RCC 7860 (cell line): ENCODE measurements at regions not wholly inside any gene's neighbourhood (a gene's known extent, or its start where the extent isn't known, plus 50 kb on each side); places are given as distances from the start of the nearest gene placed in this dataset.
A peak's percentile ranks its signal among the peaks of the same experiment; 100 is the strongest.

Source experiments
- DNase-seq: peaks from one replicate; pipeline ENCODE4 v3.0.0-alpha.2; 2015; ENCODE audit warnings: low spot score
- FAIRE-seq: peaks from 2 replicates; lab custom pipeline; 2012; peaks lifted over from hg19 to GRCh38; lab: Jason Lieb, UNC

DNA sequence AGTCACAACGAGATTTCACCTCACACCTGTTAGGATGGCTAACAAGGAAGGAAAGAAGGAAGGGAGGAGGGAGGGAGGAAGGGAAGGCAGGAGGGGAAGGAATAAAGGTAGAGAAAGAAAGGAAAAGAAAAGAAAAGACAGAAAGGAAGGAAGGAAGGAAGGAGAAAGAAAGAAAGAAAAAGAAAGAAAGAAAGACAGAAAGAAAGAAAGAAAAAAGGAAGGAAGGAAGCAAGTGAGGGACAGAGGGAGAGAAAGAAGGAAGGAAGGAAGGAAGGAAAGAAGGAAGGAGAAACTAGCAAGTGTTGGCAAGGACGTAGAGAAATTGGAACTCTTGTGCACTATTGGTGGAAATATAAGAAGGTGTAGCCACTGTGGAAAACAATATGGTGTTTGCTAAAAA, 52.2 kb downstream of the CCDC185 start:
- FAIRE-seq (no peak), DNase-seq (no peak)

DNA sequence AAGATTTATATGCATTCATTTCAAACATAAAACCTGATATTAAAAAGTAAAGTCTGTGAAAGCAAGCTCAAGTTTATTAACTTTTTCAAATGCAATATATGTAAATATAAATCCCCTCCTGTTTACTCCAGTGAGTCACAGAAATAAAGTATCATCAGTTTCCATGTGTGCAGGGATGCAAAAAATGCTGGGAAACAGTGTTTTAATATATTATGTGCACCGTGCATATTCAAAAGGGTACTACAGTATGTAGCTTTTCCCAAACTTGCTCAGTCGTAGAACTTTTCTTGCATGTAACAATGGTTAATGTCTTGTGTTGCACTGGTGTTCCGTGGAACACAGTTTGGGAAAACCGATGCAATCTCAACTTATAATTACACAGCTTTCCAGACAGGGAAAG, 60.7 kb downstream of the CCDC185 start:
- no peak for FAIRE-seq
- no peak for DNase-seq

DNA sequence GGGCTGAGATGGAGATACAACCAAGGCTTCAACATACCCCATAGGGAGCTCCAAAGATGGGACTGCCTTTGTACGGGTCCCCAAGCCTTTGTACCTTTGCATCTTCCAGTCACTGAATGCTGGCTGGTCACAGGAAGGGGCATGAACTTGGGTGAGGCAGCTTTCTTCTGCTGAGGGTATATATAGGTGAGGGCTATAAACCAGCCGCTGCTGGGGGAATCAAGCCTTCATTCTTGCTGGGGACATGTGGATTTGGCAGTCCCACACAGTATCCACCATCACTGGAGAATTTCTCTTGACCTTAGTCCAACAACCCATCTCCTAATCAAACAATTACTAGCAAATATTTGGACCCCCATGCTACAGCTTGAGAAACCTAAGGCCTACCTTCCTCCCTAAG, 61.7 kb downstream of the CCDC185 start:
- DNase-seq (no peak), FAIRE-seq (no peak)

DNA sequence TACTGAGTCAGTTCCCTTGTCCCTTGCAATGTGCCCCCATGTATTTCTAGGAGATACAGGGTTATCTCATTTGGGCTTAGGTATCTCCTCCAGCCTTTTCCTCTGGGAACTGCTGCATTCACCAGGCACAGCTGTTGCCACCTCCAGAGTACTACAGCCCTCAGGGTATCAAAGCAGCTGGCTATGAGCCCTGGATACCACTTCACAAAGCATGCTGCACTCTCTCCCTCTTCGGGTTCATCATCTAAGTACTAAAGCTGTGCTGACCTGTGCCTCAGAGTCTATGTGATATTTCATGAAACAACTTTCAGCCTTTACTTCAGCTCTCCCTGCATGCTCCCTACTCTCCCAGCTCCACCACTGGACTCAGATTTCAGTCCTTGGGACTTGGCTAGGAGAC, 62.3 kb downstream of the CCDC185 start:
- DNase-seq: no peak
- FAIRE-seq: no peak

DNA sequence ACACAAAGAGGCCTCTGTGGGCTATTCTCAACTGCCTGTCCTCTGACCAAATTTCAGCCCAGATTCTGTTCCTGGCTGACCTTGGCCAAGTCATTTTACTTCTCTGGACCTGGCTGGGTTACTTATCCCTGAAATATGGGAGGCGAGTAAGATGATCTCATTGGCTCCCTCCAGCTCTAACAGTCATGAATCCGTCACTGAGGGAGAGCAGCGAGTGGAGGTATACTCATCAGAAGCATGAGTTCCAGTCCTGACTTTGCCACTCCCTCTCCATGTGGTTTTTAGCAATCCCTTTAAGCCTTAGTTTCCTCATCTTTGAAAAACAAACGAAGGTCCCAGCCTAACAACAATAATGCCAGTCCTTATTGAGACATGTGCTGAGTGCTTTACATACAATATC, 63.5 kb downstream of the CCDC185 start:
- no peak for DNase-seq
- FAIRE-seq: no peak

DNA sequence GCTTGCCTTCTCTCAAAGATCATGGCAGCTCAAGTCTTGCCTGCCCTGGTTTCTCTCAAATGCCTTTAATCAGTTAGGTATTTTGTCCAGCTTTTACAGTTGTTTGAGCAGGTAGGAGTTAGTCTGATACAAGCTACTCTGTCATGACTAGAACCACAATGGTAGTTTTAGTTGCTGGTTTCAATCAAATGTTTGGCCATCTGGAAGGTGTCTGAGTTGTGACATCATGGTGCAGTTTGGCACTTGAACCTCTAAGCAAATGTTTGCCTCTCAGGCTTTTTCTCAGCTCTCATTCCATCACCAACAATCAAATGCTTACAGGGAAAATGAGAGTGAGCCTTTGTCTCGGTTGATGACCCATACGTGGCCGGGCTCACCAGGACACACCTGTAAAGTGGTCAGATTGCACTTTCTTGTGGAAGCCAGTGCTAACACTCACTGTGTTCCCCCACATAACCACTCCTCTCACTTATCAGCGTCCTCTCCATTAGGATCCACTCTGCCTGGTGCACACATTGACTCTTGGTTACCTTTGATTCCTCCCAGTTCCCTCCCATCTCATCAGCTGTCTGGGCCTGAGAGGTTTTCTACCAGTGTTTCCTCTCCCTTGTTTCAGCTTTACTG, 67.5 kb downstream of the CCDC185 start:
- FAIRE-seq (no peak), DNase-seq (no peak)

DNA sequence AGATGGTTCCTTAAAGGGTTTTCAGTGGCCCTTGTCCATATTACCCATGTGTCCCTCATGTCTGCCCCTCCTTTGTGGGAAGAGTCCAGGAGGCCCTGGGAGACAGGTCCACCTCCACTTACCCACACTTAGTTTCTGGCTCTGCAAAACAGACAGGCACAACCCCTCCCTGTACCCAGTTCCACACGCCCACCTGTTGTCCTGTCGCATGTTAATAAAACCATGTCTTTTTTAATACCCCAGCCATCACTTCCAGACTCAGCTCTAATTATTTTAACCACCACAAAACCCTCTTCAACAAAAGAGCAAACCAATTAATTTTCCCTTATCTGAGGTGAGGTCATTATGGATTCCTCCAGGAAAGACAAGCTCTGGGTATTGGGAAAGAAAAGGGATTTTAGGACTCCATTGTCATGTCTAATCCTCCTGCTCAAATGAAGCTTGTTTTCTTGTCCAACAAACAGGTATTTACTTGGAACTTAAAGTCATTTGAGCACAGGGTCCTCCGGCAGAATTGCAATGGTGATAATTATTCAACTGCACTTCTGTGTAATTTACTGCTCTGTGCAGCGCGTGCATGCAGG, 68.9 kb downstream of the CCDC185 start:
- no peak for DNase-seq
- FAIRE-seq: no peak

DNA sequence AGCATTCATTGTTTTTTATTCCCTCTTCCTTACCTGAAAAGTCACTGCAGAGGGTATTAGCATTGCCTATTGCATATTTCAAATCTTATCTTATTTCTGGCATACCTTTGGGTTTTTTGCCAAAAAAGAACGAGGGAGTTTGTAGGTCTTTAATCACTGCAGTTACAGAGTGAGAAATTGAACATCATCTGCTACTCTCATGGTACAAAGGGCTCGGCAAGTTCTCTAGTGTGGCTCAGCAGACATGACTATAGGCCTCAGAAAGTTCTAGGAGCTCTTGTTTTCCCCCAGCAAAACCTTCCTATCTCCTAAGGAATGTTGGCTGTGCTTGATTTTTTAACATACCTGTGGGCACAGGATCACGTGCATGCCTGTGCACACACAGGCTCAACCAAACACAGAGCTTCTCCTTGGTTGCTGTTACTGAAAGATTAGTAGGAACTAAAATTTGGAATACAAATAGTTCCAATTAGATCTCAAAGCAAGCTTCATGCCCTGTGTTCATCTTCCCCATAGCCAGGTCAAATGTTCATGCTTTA, 69.7 kb downstream of the CCDC185 start:
- no peak for FAIRE-seq
- DNase-seq: no peak

DNA sequence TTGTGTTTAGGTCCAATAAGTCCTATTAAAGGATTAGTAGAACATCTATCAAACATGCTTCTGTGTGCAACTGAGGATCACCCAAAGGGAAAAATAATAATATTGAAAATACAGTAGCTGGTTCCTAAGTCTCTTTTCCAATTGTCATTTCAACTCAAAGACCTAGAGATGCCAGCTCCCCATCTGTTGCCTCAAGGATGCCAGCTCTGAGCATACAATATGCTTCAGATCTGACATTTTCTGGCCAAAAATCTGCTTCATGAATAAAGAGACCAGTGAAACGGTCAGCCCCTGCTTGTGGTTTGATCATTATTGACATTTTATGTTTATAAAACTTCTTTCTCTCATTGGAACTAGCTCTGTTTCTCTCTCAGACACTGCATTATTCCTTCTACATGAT, 72.9 kb downstream of the CCDC185 start:
- FAIRE-seq: no peak

DNA sequence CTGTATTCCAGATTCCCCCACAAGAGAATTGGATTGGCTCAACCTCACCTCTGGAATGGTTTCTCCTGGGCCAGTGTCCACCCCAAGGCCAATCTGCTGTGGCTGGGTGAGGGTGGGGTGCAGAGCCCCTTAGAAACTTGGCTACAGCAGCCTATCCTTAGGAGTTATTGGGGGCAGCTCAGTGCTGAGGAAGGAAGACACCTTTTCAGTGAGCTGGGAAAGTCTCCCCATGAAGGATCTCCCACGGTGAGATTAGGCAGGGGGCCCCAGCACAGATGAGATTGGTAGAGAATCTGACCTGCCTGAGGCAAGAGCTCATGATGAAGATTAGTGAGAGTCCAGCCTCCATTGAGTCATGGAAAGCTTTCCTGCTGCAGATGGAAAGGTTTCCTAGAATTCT, 78.4 kb downstream of the CCDC185 start:
- no peak for FAIRE-seq
- no peak for DNase-seq

More for the DNA sequence above, 72.9 kb downstream of the CCDC185 start:
- no peak for DNase-seq

DNA sequence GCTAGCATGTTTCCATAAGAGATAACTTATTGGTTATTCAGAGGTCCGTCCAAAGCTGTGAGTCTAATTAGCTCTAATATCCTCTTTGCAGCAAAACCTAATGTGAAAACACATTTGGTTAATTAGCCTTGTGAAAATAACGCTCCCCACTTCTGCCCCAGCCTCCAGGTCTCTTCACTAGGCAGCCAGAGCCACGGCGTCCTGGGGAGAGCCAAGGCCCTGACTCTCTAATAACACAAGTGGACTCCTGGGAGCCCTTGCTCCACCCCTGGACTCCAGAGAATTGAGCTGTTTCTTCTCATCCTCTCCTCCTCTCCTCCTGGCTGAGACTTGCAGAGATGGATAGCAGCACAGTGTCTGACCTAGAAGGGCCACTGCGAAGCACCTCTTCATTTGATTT, 78.8 kb downstream of the CCDC185 start:
- no peak for DNase-seq
- FAIRE-seq: no peak

DNA sequence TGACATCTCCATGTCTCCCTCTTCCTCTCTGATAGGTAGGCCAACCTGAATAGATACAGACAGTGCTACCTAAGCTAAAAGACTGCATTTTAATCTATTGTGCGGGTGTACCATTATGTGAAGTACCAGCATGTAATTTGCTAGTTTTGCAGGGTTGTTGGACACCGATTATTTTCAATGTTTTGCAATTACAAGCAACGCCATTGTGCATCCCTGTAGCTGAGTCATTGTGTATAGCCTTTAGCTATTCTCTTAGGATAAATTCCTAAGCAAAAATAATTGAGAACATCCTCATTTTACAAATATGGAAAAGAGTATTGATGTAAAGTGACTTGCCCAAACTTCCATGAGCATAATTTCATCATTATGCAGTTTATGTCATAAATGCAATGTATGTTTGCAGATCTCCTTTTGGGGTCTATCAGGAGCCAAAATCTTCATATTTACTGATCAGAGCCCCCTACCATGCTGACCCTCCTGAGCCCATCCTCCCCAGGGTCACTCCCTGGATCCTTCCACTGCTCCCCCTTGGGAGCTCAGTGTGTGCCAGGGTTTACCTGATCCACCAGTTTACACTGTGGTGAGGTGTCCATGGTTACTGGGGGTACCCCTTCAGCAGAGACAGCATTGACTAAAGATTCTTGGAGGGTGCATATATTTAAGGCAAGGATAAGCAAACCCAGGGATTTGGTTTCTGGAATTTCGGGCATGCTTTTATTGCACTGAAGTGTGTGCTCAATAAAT, 80.6 kb downstream of the CCDC185 start:
- FAIRE-seq (no peak), DNase-seq (no peak)

DNA sequence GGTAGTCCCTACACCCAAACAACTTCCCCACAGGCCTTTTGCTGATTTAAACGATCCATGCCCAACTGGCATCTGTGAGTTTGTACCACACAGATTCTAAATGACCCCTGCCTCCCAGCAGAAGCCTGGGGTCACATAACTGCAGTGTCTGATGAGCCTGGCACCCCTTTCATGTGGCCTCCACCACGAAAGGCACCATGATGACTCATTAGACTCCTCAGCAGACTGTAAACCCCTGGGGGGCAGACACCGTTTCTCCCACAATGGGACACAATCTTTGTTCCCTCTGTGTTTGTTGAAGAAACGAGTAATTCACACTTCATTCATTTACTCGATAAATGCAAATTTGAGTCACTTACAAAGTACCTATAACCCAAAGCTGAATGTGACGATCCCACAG, 81.6 kb downstream of the CCDC185 start:
- no peak for FAIRE-seq
- DNase-seq: no peak

DNA sequence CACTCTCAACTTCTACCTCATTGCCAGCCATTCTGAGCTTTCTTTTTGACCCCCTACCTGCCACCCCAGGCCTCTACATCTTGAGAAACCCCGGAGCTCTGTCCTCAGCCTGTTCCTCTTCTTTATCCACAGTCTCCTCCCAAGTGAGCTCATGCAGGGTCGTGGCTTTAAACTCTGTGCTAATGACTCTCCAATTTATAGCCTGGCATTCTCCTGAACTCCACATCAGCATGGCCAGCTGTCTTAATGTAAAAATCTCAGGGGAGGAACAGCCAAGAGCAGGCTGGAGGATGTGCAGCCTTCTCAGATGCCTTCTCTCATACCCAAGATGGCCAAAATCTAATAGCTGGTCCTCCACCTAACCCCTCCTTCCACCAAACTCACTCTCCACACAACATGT, 84.2 kb downstream of the CCDC185 start:
- FAIRE-seq (no peak), DNase-seq (no peak)

DNA sequence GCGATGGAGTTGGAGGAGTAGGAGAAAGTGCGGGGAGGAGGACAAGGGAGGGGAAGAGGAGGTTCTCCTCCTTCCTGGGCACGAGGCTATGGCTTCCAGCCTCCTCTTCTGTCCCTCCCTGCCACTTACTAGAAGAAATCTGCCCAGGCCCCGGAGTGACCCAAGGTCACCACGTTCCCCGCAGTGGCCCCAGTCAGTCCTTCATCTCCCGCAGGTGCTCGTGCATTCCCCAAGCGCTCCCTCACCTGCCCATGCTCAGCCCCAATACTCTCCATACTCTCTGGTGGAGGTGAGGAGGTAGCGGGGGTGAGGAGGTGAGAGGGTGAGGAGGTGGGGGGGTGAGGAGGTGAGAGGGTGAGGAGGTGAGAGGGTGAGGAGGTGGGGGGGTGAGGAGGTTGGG, 85.4 kb downstream of the CCDC185 start:
- no peak for FAIRE-seq

DNA sequence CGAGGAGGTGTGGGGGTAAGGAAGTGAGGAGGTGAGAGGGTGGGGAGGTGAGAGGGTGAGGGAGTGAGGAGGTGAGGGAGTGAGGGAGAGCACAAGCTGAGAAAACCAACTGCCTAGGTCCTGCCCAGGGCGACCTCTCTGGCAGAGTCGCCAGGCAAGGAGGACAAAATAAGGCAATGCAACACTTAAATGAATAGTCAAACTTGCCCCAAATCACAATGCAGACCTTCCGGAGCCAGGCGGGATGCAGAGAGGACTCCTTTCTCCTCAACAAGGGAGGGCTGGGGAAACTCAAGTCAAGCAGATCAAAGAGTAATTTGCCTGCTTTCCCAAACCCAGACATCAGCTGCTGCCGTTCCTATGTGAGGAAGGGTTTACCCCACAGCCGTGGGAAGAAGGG, 86.0 kb downstream of the CCDC185 start:
- DNase-seq (no peak), FAIRE-seq (no peak)

More for the DNA sequence above, 85.4 kb downstream of the CCDC185 start:
- no peak for DNase-seq

DNA sequence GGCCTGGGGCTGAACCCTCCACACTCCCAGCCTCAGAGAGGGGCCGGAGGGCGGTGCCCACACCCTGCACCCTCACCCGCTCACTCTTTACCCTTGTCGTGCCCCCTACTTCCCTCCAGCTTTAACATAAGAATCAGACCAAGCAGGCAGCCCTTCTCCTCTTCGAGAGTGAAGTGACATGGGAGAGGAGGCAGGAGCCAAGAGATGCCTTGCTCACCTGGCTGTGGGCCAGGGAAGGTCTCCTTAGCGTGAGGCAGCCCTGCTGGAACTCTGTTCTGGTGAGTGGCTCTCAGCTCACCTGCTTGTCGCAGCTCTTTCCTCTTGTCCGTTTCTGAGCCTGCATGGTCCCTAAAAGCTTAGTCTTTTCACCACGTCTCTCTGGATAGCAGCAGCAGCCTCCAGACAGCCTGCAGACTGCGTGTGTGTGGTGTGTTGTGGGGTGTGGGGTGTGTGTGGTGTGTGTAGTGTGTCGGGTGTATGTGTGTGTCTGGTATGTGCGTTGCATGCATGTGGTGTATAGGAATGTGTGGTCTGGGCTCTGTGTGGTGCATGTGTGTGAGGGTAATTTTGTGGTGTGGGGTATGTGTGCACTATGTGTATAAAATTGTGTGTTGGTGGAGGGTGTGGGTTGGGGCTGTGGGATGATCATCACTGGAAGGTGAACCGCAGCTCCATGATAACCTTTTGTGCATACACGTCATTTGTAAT, 86.7 kb downstream of the CCDC185 start:
- no peak for FAIRE-seq
- DNase-seq: no peak

DNA sequence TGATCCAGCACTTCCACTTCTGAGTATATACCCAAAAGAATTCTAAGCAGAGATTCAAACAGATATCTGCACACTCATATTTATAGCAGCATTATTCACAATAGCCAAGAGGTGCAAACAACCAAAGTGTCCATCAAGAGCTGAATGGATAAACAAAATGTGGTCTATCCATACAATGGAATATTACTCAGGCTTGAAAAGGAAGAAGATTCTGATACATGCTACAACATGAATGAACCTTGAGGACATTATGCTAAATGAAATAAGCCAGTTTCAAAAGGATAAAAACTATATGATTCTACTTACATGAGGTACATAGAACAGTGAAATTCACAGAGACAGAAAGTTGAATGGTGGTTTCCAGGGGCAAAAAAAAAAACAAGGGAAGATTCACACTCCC, 88.9 kb downstream of the CCDC185 start:
- FAIRE-seq: no peak
- DNase-seq: no peak

DNA sequence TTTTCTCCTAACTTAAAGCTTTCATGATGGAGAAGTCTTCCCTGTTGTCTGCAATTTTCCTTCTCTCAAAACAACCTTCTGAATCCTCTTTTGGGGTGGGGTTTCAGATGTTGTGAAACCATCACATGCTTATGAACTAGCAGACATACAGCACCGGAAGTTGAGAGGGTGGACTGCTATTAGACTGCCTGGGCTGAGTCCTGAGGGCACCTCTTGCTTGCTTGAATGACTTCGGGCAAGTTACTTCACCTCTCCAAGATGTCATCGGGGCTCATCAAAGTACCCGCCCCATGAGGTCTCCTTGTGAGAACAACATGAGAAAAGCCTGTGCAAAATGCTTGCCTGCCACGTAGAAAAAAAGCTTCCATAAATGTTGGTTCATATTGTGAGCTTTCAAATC, 89.6 kb downstream of the CCDC185 start:
- FAIRE-seq (no peak), DNase-seq (peak; percentile 43)

DNA sequence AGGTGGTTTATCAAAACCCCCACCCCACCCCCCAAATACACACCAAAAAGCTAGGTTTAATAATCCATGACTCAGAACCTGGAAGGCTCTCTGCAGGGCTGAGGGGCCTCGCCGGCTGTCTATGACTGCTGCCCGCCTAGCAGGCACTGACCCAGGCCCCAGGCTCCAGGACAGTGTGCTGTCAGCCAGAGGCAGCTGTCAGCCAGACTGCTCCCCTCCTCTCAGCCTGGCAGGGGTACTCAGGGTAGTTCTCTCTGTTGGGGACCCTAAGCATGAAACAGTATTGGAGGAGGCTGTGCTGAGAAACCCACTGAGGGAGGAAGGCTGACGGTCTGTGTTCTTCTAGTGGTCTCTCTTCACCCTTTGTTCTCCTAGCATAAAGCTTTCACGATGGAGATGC, 90.3 kb downstream of the CCDC185 start:
- DNase-seq: no peak
- no peak for FAIRE-seq

DNA sequence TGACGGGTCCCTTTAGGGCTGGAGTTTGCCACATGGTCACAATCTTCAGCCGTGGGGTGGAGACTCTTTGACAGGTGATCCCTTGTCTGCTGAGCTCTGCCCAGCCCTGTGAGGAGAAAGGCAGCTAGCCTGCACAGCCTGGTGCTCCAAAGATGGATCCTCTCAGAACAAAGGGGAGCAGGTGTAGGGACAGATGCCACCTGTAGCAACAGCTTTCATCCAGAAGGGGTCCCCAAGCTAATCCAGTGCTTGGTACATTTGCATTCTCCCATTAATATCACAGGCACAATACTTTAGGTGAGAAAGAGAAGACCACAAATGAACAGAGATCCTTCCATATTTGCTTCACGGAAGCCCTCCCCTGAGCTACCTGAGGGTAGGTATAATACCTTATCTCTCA, 93.2 kb downstream of the CCDC185 start:
- DNase-seq (no peak), FAIRE-seq (no peak)
